HFFc6 (cell line): ENCODE measurements at regions not wholly inside any gene's neighbourhood (a gene's known extent, or its start where the extent isn't known, plus 50 kb on each side); places are given as distances from the start of the nearest gene placed in this dataset.

Experiments
- DNase-seq: peaks from one replicate; pipeline ENCODE4 v3.0.0-alpha.2; 2018
- H3K27ac Mint-ChIP-seq: 2 replicates; pipeline ENCODE4 v1.8.0; 2020; ENCODE audit warnings: mild to moderate bottlenecking, mixed read lengths
- H3K27me3 Mint-ChIP-seq: 2 replicates; pipeline ENCODE4 v1.8.0; 2021; ENCODE audit warnings: mild to moderate bottlenecking, moderate library complexity, mixed read lengths; ENCODE audit not compliant: insufficient read depth
- H3K36me3 Mint-ChIP-seq: 2 replicates; pipeline ENCODE4 v1.8.0; 2021; ENCODE audit warnings: low read depth, mixed read lengths
- H3K4me1 Mint-ChIP-seq: 2 replicates; pipeline ENCODE4 v1.8.0; 2020; ENCODE audit warnings: low read depth, mixed read lengths
- H3K4me3 Mint-ChIP-seq: 2 replicates; pipeline ENCODE4 v1.8.0; 2020; ENCODE audit warnings: mild to moderate bottlenecking, moderate library complexity, mixed read lengths
- H3K9me3 Mint-ChIP-seq: 2 replicates; pipeline ENCODE4 v1.8.0; 2020; ENCODE audit warnings: mild to moderate bottlenecking, mixed read lengths
- CTCF ChIP-seq: fragments of 200-600 bp; sonication (generic); IDR thresholded peaks from 2 replicates; pipeline ENCODE4 v1.5.0; 2021; ENCODE audit warnings: antibody characterized with exemption, mild to moderate bottlenecking

DNA sequence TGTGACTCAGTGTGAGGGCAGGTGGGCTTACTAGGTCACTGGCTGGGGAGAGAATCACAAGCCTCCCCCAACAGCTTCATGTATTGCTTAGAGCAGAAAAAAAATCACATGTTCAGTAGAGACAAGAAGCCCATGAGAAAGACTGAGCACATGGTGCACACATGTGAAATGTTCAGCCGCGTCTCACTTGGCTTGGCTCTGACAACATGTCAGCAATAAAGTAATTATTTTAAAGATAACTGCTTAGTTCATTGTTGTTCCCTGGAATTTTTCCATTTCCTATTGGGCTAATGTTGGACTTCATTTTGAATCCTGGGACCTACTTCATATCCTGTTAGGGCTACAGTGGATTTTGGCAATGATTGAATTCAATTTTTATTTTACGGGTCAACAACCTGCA is 222.6 kb downstream of the C6orf118 start:
- DNase-seq, result no peak
- H3K4me3 Mint-ChIP-seq, result no peak overlapping the region
- no peaks in the 10 kb centered on the region for H3K27me3 Mint-ChIP-seq
- TF ChIP-seq CTCF, result no peak
- no peak overlapping the region for H3K27ac Mint-ChIP-seq
- peaks cover 53% of the 10 kb centered on the region for H3K9me3 Mint-ChIP-seq
- H3K36me3 Mint-ChIP-seq, result peaks cover 8% of the 10 kb centered on the region; the same call in 1 of the 2 replicates
- no peaks in the 10 kb centered on the region for H3K4me1 Mint-ChIP-seq

- Mint-ChIP-seq H3K4me1 (no peaks in the 10 kb centered on the region), H3K27ac (no peak overlapping the region), H3K36me3 (no peaks in the 10 kb centered on the region), H3K27me3 (no peaks in the 10 kb centered on the region), H3K9me3 (peaks cover 31% of the 10 kb centered on the region), H3K4me3 (no peak overlapping the region)
- no peak for TF ChIP-seq CTCF
- no peak for DNase-seq
These were observed 226.8 kb downstream of the C6orf118 start for GRCh38 chr6:165082636-165083035.

DNA sequence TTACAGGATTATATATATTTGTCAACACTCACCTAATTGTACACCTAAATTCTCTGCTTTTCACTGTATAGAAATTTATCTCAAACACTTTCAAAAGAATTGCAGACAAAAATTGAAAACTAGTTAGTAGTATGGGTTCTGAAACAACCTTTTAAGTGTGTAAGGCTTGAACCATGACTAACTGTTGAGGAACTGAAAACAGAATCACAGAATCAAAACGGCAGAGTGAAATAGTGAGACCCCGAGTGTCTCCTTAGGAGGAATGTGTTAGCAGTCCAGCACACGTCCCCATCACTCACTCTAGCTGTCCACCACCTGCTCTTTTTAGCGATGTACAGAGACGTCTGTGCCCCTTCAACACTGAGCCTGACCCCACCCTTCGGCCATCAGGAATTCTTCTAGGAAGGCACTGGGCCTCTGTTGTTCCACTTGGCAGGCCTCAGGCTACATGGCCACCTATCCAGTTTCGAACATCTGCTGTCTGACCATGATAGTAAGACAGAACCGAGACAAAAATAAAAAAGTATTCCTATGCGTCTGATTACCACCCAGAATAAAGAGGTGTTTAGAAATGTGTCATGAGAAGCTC is 227.4 kb downstream of the C6orf118 start:
- Mint-ChIP-seq H3K4me1 (no peaks in the 10 kb centered on the region), H3K27me3 (no peaks in the 10 kb centered on the region), H3K9me3 (peaks cover 34% of the 10 kb centered on the region), H3K27ac (no peak overlapping the region), H3K4me3 (no peak overlapping the region), H3K36me3 (no peaks in the 10 kb centered on the region)
- TF ChIP-seq CTCF, result no peak
- DNase-seq, result no peak

- Mint-ChIP-seq H3K4me1 (no peaks in the 10 kb centered on the region), H3K4me3 (no peak overlapping the region), H3K36me3 (no peaks in the 10 kb centered on the region), H3K27ac (no peak overlapping the region), H3K9me3 (peaks cover 34% of the 10 kb centered on the region), H3K27me3 (no peaks in the 10 kb centered on the region; the same call in none of the 2 replicates)
- no peak for TF ChIP-seq CTCF
- DNase-seq, result no peak
These were observed 231.5 kb downstream of the C6orf118 start for GRCh38 chr6:165077876-165078275.

DNA sequence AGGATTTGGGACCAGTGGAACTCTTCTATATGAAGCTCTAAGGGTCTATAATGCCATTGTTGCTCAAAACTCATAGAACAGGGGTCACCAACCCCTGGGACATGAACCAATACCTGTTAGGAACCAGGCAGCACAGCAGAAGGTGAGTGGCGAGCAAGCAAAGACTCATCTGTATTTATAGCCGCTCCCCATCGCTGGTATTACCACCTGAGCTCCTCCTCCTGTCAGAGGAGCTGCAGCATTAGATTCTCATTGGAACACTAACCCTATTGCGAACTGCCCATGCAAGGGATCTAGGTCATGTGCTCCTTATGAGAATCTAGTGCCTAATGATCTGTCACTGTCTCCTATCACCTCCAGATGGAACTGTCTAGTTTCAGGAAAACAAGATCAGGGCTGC is 237.5 kb downstream of the C6orf118 start:
- Mint-ChIP-seq H3K9me3 (peaks cover 35% of the 10 kb centered on the region), H3K27me3 (no peaks in the 10 kb centered on the region; the same call in none of the 2 replicates), H3K36me3 (0 out of 2 replicates have a peak, but pooled peaks cover 4% of the 10 kb centered on the region), H3K27ac (no peak overlapping the region), H3K4me3 (no peak overlapping the region), H3K4me1 (no peaks in the 10 kb centered on the region)
- DNase-seq, result no peak
- TF ChIP-seq CTCF, result no peak

DNA sequence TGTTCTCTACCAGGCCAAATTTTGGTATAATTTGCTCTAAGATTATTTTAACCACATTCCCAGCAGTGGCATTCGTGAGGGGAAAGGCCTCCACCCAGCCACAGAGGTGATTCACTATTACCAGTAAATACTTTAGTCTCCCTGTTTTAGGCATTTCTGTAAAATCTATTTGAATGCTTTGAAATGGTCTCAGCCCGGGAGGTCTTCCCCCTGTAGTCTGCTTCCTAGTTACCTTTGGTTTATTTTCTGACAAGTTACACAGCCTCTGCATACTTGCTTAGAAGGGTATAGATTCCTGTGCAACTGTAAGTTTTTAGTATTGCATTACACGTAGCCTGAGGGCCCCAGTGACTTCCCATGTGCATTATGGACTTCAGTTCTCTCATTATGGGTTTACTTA is 248.7 kb downstream of the C6orf118 start:
- Mint-ChIP-seq H3K36me3 (peaks cover 7% of the 10 kb centered on the region; the same call in 1 of the 2 replicates), H3K9me3 (peaks cover 57% of the 10 kb centered on the region), H3K27me3 (no peaks in the 10 kb centered on the region), H3K4me3 (no peak overlapping the region), H3K27ac (no peak overlapping the region), H3K4me1 (no peaks in the 10 kb centered on the region)
- DNase-seq, result no peak
- TF ChIP-seq CTCF, result no peak
